ENCODE measurements at regions not wholly inside any gene's neighbourhood (a gene's known extent, or its start where the extent isn't known, plus 50 kb on each side); places are given as distances from the start of the nearest gene placed in this dataset.

GRCh38 chr3:82587174-82587573 lies 825.7 kb upstream of the GBE1 start:
- TF ChIP-seq SIN3A (IDR thresholded peaks at IDR 0.05; ENCODE audit: borderline replicate concordance, insufficient read depth, low read length): no peak

- TF ChIP-seq POLR2AphosphoS5 (IDR thresholded peaks at IDR 0.05; ENCODE audit: low read depth, low read length) (no peak), SIN3A (IDR thresholded peaks at IDR 0.05; ENCODE audit: borderline replicate concordance, insufficient read depth, low read length) (no peak), FOXP2 (optimal IDR thresholded peaks at IDR 0.05; ENCODE audit: borderline replicate concordance, extremely low read depth, extremely low read length, insufficient read depth) (no peak), REST (IDR thresholded peaks at IDR 0.05; ENCODE audit: insufficient read depth in 1 of 2, low read depth in 2 of 2, low read length in 2 of 2) (no peak), TAF1 (IDR thresholded peaks at IDR 0.05; ENCODE audit: borderline replicate concordance, insufficient read depth, low read length) (no peak)
Observed at GRCh38 chr3:82586414-82586813, 825.0 kb upstream of the GBE1 start.

- no peak for TF ChIP-seq FOXP2 (optimal IDR thresholded peaks at IDR 0.05; ENCODE audit: borderline replicate concordance, extremely low read depth, extremely low read length, insufficient read depth)
- TF ChIP-seq POLR2AphosphoS5 (IDR thresholded peaks at IDR 0.05; ENCODE audit: low read depth, low read length): no peak
- no peak for TF ChIP-seq TAF1 (IDR thresholded peaks at IDR 0.05; ENCODE audit: borderline replicate concordance, insufficient read depth, low read length)
- TF ChIP-seq REST (IDR thresholded peaks at IDR 0.05; ENCODE audit: insufficient read depth in 1 of 2, low read depth in 2 of 2, low read length in 2 of 2): no peak
- TF ChIP-seq SIN3A (IDR thresholded peaks at IDR 0.05; ENCODE audit: borderline replicate concordance, insufficient read depth, low read length): no peak
Observed at GRCh38 chr3:82581350-82581749, 819.9 kb upstream of the GBE1 start.

GRCh38 chr3:82572721-82573120 lies 811.3 kb upstream of the GBE1 start:
- TF ChIP-seq TAF1 (IDR thresholded peaks at IDR 0.05; ENCODE audit: borderline replicate concordance, insufficient read depth, low read length): no peak
- no peak for TF ChIP-seq SIN3A (IDR thresholded peaks at IDR 0.05; ENCODE audit: borderline replicate concordance, insufficient read depth, low read length)
- TF ChIP-seq REST (IDR thresholded peaks at IDR 0.05; ENCODE audit: insufficient read depth in 1 of 2, low read depth in 2 of 2, low read length in 2 of 2): no peak
- TF ChIP-seq POLR2AphosphoS5 (IDR thresholded peaks at IDR 0.05; ENCODE audit: low read depth, low read length): no peak

- no peak for TF ChIP-seq REST (IDR thresholded peaks at IDR 0.05; ENCODE audit: insufficient read depth in 1 of 2, low read depth in 2 of 2, low read length in 2 of 2)
- TF ChIP-seq SIN3A (IDR thresholded peaks at IDR 0.05; ENCODE audit: borderline replicate concordance, insufficient read depth, low read length): no peak
- no peak for TF ChIP-seq TAF1 (IDR thresholded peaks at IDR 0.05; ENCODE audit: borderline replicate concordance, insufficient read depth, low read length)
- no peak for TF ChIP-seq POLR2AphosphoS5 (IDR thresholded peaks at IDR 0.05; ENCODE audit: low read depth, low read length)
- no peak for TF ChIP-seq FOXP2 (optimal IDR thresholded peaks at IDR 0.05; ENCODE audit: borderline replicate concordance, extremely low read depth, extremely low read length, insufficient read depth)
Observed at GRCh38 chr3:82568776-82569338, 807.4 kb upstream of the GBE1 start.
